Lung (tissue), 11 donors: ENCODE measurements at regions not wholly inside any gene's neighbourhood (a gene's known extent, or its start where the extent isn't known, plus 50 kb on each side); places are given as distances from the start of the nearest gene placed in this dataset.

Experiments used
- ATAC-seq: fragments of 200-7000 bp; cut with Tn5 transposase; one replicate; pipeline ENCODE4 v1.9.1; 2020; ENCODE audit warnings: moderate number of reproducible peaks; ENCODE audit not compliant: insufficient read depth, low FRiP score
- DNase-seq, 3 donors: peaks; one replicate each; pipeline ENCODE4 v3.0.0-alpha.2; 2013 to 2017
- H3K27ac ChIP-seq, 2 donors: one replicate each; pipeline ENCODE4 v1.5.1; 2013; ENCODE audit warnings: mild to moderate bottlenecking in 2 of 2, moderate library complexity in 2 of 2, control low read depth in 1 of 2, inconsistent platforms in 1 of 2, low read depth in 1 of 2, low read length in 1 of 2
- H3K27me3 ChIP-seq, 3 donors: one replicate each; pipeline ENCODE4 v1.5.1; 2013; ENCODE audit warnings: low read length in 2 of 3; ENCODE audit not compliant: control insufficient read depth in 3 of 3, insufficient read depth in 3 of 3
- H3K36me3 ChIP-seq, 4 donors: one replicate each; pipeline ENCODE4 v1.5.1; 2013; ENCODE audit warnings: low read length in 4 of 4, mild to moderate bottlenecking in 1 of 4, moderate library complexity in 1 of 4; ENCODE audit not compliant: control insufficient read depth in 4 of 4, insufficient read depth in 4 of 4
- H3K4me1 ChIP-seq, 5 donors: one replicate each; pipeline ENCODE4 v1.5.1; 2013; ENCODE audit warnings: low read length in 5 of 5, mild to moderate bottlenecking in 2 of 5, moderate library complexity in 1 of 5; ENCODE audit not compliant: control insufficient read depth in 5 of 5, insufficient read depth in 5 of 5
- H3K4me3 ChIP-seq: one replicate; pipeline ENCODE4 v1.5.1; 2013; ENCODE audit warnings: mild to moderate bottlenecking, control low read depth, moderate library complexity
- H3K9ac ChIP-seq, 2 donors: one replicate each; pipeline ENCODE4 v1.5.1; 2013; ENCODE audit warnings: low read length in 2 of 2, control low read depth in 1 of 2; ENCODE audit not compliant: insufficient read depth in 1 of 2
- H3K9me3 ChIP-seq, 4 donors: one replicate each; pipeline ENCODE4 v1.5.1; 2013; ENCODE audit warnings: low read length in 3 of 4, mild to moderate bottlenecking in 1 of 4, moderate library complexity in 1 of 4; ENCODE audit not compliant: control insufficient read depth in 4 of 4, insufficient read depth in 3 of 4
- CTCF ChIP-seq: IDR thresholded peaks from 2 replicates; pipeline ENCODE4 v1.5.1; 2012; ENCODE audit warnings: mild to moderate bottlenecking; ENCODE audit errors: control extremely low read depth, extremely low read depth
- WGBS, 2 donors: extraction: QIAGEN DNeasy Blood & Tissue Kit; methylation state at CpG; one replicate each; pipeline ENCODE4 v1.1.7; 2013; 5-methylcytosine and 5-hydroxymethylcytosine counted together
- donor health status: control.
- donor health status: control.
- donor health status: Bipolar disorder and iron deficiency.
- donor health status: healthy.
- donor health status: DM: yes; HTN: yes; CAD: no.

- no peaks in the 10 kb centered on the region for H3K27me3 ChIP-seq
- H3K9ac ChIP-seq, result no peak overlapping the region
- H3K27ac ChIP-seq, result no peak overlapping the region
- ATAC-seq, result no peak
- no peak for TF ChIP-seq CTCF
- no peaks in the 10 kb centered on the region for H3K36me3 ChIP-seq
- DNase-seq, result no peak
- H3K4me3 ChIP-seq, result no peak overlapping the region
- WGBS, 2 donors, result 77 to 90% methylated on average over 1 of the region's 1 CpG
- H3K9me3 ChIP-seq, result no peaks in the 10 kb centered on the region
- no peaks in the 10 kb centered on the region for H3K4me1 ChIP-seq
Observed at GRCh38 chr3:82293435-82293834, 532.0 kb upstream of the GBE1 start.

DNA sequence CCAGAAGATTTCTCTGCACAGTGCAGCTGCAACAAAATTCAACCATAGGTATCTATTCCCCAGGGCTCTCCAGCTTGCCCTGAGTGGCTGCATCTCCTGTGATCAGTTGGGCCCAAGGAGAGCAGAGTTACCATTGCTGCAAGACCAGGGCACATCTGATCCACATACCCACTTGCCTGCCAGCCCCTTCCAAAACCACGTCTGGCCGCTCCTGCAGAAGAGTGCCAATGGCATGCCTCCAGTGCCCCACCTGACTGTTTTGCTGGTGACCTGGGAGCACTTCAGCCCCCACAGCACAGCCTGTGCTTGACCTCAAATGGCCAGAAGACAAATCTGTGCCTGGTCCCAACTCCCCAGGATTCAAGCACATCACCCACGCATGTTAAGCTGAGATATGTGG, 526.1 kb upstream of the GBE1 start:
- no peaks in the 10 kb centered on the region for H3K36me3 ChIP-seq
- H3K4me3 ChIP-seq, result no peak overlapping the region
- no peaks in the 10 kb centered on the region for H3K4me1 ChIP-seq
- DNase-seq (no peak), ATAC-seq (no peak)
- H3K9ac ChIP-seq, result no peak overlapping the region
- 93 to 97% methylated on average over 3 of the region's 3 CpGs for WGBS, 2 donors
- H3K27me3 ChIP-seq, result no peaks in the 10 kb centered on the region
- no peak overlapping the region for H3K27ac ChIP-seq
- no peak for TF ChIP-seq CTCF
- H3K9me3 ChIP-seq, result peaks cover 0 to 3% (median 0%) of the 10 kb centered on the region in 4 donors

GRCh38 chr3:82281205-82281604, 519.8 kb upstream of the GBE1 start:
- H3K36me3 ChIP-seq, result no peaks in the 10 kb centered on the region
- no peak overlapping the region for H3K27ac ChIP-seq
- DNase-seq (peak; percentile 15 to 77 (median 50)), ATAC-seq (no peak)
- 67 to 76% methylated on average over 3 of the region's 3 CpGs for WGBS, 2 donors
- H3K4me3 ChIP-seq, result no peak overlapping the region
- no peak for TF ChIP-seq CTCF
- H3K4me1 ChIP-seq, result no peaks in the 10 kb centered on the region
- no peak overlapping the region for H3K9ac ChIP-seq
- H3K9me3 ChIP-seq, result no peaks in the 10 kb centered on the region
- H3K27me3 ChIP-seq, result no peaks in the 10 kb centered on the region

GRCh38 chr3:82276992-82277391, 515.5 kb upstream of the GBE1 start:
- no peak overlapping the region for H3K27ac ChIP-seq
- H3K9ac ChIP-seq, result no peak overlapping the region
- H3K4me1 ChIP-seq, result no peaks in the 10 kb centered on the region
- ATAC-seq (no peak), DNase-seq (no peak)
- no peaks in the 10 kb centered on the region for H3K27me3 ChIP-seq
- no peak for TF ChIP-seq CTCF
- 74 to 83% methylated on average over 1 of the region's 1 CpG for WGBS, 2 donors
- no peak overlapping the region for H3K4me3 ChIP-seq
- H3K36me3 ChIP-seq, result no peaks in the 10 kb centered on the region
- H3K9me3 ChIP-seq, result no peaks in the 10 kb centered on the region
